SK-N-SH treated with all-trans-retinoic acid at 6 μM for 48 hours (cell line): ENCODE measurements at regions not wholly inside any gene's neighbourhood (a gene's known extent, or its start where the extent isn't known, plus 50 kb on each side); places are given as distances from the start of the nearest gene placed in this dataset.

ENCODE experiments used
- ATAC-seq: fragments of 200-7000 bp; cut with Tn5 transposase; 3 replicates; pipeline ENCODE4 v1.9.1; 2020; ENCODE audit warnings: mild to moderate bottlenecking, moderate library complexity
- ARNTL ChIP-seq: fragments of 450-650 bp; formaldehyde crosslinking; IDR thresholded peaks from 2 replicates; pipeline ENCODE4 v1.5.0; 2020; ENCODE audit warnings: low read depth, mild to moderate bottlenecking, moderate library complexity, borderline replicate concordance
- BACH2 ChIP-seq: fragments of 250-450 bp; sonication (Bioruptor Pico); IDR thresholded peaks from 2 replicates; pipeline ENCODE4 v1.9.0; 2021; ENCODE audit warnings: mild to moderate bottlenecking, borderline replicate concordance
- CSDC2 ChIP-seq: fragments of 250-450 bp; sonication (Bioruptor Pico); IDR thresholded peaks from 2 replicates; pipeline ENCODE4 v1.5.0; 2020; ENCODE audit warnings: mild to moderate bottlenecking, moderate library complexity
- ESRRG ChIP-seq: fragments of 250-450 bp; sonication (Bioruptor Pico); IDR thresholded peaks from 2 replicates; pipeline ENCODE4 v1.6.1; 2021; ENCODE audit warnings: mild to moderate bottlenecking
- GLIS3 ChIP-seq: fragments of 250-450 bp; sonication (Bioruptor Pico); IDR thresholded peaks from 2 replicates; pipeline ENCODE4 v1.5.0; 2020; ENCODE audit warnings: mild to moderate bottlenecking, moderate library complexity
- ISL1 ChIP-seq: fragments of 250-450 bp; sonication (Bioruptor Pico); IDR thresholded peaks from 2 replicates; pipeline ENCODE4 v2.1.2; 2022; ENCODE audit warnings: mild to moderate bottlenecking, moderate library complexity
- OSR1 ChIP-seq: fragments of 250-450 bp; sonication (Bioruptor Pico); IDR thresholded peaks from 2 replicates; pipeline ENCODE4 v1.8.0; 2022; ENCODE audit warnings: moderate library complexity, mild to moderate bottlenecking, inconsistent platforms
- PPARA ChIP-seq: fragments of 250-450 bp; sonication (Bioruptor Pico); IDR thresholded peaks from 2 replicates; pipeline ENCODE4 v1.5.0; 2020; ENCODE audit warnings: mild to moderate bottlenecking, borderline replicate concordance
- RARB ChIP-seq: fragments of 250-450 bp; sonication (Bioruptor Pico); IDR thresholded peaks from 2 replicates; pipeline ENCODE4 v1.8.0; 2021; ENCODE audit warnings: mild to moderate bottlenecking, moderate library complexity
- SNAI2 ChIP-seq: fragments of 250-450 bp; sonication (Bioruptor Pico); IDR thresholded peaks from 2 replicates; pipeline ENCODE4 v1.5.0; 2020; ENCODE audit warnings: mild to moderate bottlenecking, moderate library complexity
- TCF4 ChIP-seq: fragments of 250-450 bp; sonication (Bioruptor Pico); IDR thresholded peaks from 2 replicates; pipeline ENCODE4 v1.8.0; 2021; ENCODE audit warnings: mild to moderate bottlenecking, moderate library complexity, borderline replicate concordance
- TOX ChIP-seq: fragments of 250-450 bp; sonication (Bioruptor Pico); IDR thresholded peaks from 2 replicates; pipeline ENCODE4 v1.8.0; 2021; ENCODE audit warnings: mild to moderate bottlenecking, moderate library complexity, borderline replicate concordance
- ZFP3 ChIP-seq: fragments of 250-450 bp; sonication (Bioruptor Pico); IDR thresholded peaks from 2 replicates; pipeline ENCODE4 v1.5.0; 2020; ENCODE audit warnings: mild to moderate bottlenecking, moderate library complexity
- ZFP30 ChIP-seq: fragments of 450-650 bp; formaldehyde crosslinking; IDR thresholded peaks from 2 replicates; pipeline ENCODE4 v1.5.0; 2022; ENCODE audit warnings: mild to moderate bottlenecking, moderate library complexity
- ZNF565 ChIP-seq: fragments of 450-650 bp; formaldehyde crosslinking; conservative IDR thresholded peaks from 2 replicates; pipeline ENCODE4 v1.5.0; 2020; ENCODE audit warnings: low read depth, mild to moderate bottlenecking, moderate library complexity
- ZNF70 ChIP-seq: fragments of 450-650 bp; formaldehyde crosslinking; IDR thresholded peaks from 2 replicates; pipeline ENCODE4 v1.5.0; 2020; ENCODE audit warnings: mild to moderate bottlenecking, moderate library complexity
- ZNF8 ChIP-seq: fragments of 450-650 bp; formaldehyde crosslinking; IDR thresholded peaks from 2 replicates; pipeline ENCODE4 v1.5.0; 2020; ENCODE audit warnings: mild to moderate bottlenecking, moderate library complexity
- TF ChIP-seq, protein P1 (sequence below): fragments of 250-450 bp; sonication (Bioruptor Pico); IDR thresholded peaks from 2 replicates; pipeline ENCODE4 v1.5.1; 2020; ENCODE audit warnings: low read depth, mild to moderate bottlenecking, moderate library complexity
- TF ChIP-seq, protein P2 (sequence below): fragments of 250-450 bp; sonication (Bioruptor Pico); IDR thresholded peaks from 2 replicates; pipeline ENCODE4 v1.8.0; 2021; ENCODE audit warnings: low read depth, mild to moderate bottlenecking, moderate library complexity, borderline replicate concordance
- TF ChIP-seq, protein P3 (sequence below): fragments of 250-450 bp; sonication (Bioruptor Pico); IDR thresholded peaks from 2 replicates; pipeline ENCODE4 v1.8.0; 2020; ENCODE audit warnings: mild to moderate bottlenecking, moderate library complexity, borderline replicate concordance
- TF ChIP-seq, protein P4 (sequence below): fragments of 250-450 bp; sonication (Bioruptor Pico); IDR thresholded peaks from 2 replicates; pipeline ENCODE4 v1.5.1; 2021; ENCODE audit warnings: mild to moderate bottlenecking, moderate library complexity
- TF ChIP-seq, protein P5 (sequence below): fragments of 250-450 bp; sonication (Bioruptor Pico); IDR thresholded peaks from 2 replicates; pipeline ENCODE4 v1.5.0; 2020; ENCODE audit warnings: mild to moderate bottlenecking, moderate library complexity

DNA sequence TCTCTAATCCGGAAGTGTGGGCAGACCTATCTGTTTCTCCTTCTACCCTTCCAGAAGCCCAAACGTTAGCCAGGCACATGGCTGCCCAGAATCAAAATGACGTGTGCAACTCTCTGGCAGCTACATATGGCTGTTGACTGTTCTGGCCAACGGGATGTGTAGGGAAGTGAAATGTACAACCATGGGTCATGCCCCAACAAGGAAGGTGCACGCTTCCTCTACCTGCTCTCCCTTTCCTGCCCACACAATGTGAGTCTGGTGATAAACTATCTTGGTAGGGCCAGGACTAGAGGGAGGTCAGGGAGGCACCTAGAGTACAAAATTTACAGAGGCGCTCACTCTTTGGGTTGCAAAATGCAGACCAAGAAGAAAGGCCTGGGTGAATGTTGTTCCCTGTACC is 495.9 kb upstream of the PROK2 start:
- TF ChIP-seq SNAI2 (CRISPR knock-in tag) (no peak), BACH2 (CRISPR knock-in tag) (no peak), OSR1 (CRISPR knock-in tag) (no peak), ZNF565 (no peak), PPARA (CRISPR knock-in tag) (no peak), RARB (CRISPR knock-in tag) (no peak), CSDC2 (CRISPR knock-in tag) (no peak), ZNF70 (CRISPR knock-in tag) (no peak), ZFP30 (CRISPR knock-in tag) (no peak), ZFP3 (CRISPR knock-in tag) (no peak)
- TF ChIP-seq, protein P1, sequence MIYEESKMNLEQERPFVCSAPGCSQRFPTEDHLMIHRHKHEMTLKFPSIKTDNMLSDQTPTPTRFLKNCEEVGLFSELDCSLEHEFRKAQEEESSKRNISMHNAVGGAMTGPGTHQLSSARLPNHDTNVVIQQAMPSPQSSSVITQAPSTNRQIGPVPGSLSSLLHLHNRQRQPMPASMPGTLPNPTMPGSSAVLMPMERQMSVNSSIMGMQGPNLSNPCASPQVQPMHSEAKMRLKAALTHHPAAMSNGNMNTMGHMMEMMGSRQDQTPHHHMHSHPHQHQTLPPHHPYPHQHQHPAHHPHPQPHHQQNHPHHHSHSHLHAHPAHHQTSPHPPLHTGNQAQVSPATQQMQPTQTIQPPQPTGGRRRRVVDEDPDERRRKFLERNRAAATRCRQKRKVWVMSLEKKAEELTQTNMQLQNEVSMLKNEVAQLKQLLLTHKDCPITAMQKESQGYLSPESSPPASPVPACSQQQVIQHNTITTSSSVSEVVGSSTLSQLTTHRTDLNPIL (CRISPR knock-in tag), result no peak
- TF ChIP-seq, protein P2, sequence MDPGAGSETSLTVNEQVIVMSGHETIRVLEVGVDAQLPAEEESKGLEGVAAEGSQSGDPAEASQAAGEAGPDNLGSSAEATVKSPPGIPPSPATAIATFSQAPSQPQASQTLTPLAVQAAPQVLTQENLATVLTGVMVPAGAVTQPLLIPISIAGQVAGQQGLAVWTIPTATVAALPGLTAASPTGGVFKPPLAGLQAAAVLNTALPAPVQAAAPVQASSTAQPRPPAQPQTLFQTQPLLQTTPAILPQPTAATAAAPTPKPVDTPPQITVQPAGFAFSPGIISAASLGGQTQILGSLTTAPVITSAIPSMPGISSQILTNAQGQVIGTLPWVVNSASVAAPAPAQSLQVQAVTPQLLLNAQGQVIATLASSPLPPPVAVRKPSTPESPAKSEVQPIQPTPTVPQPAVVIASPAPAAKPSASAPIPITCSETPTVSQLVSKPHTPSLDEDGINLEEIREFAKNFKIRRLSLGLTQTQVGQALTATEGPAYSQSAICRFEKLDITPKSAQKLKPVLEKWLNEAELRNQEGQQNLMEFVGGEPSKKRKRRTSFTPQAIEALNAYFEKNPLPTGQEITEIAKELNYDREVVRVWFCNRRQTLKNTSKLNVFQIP (CRISPR knock-in tag), result no peak
- TF ChIP-seq, protein P3, sequence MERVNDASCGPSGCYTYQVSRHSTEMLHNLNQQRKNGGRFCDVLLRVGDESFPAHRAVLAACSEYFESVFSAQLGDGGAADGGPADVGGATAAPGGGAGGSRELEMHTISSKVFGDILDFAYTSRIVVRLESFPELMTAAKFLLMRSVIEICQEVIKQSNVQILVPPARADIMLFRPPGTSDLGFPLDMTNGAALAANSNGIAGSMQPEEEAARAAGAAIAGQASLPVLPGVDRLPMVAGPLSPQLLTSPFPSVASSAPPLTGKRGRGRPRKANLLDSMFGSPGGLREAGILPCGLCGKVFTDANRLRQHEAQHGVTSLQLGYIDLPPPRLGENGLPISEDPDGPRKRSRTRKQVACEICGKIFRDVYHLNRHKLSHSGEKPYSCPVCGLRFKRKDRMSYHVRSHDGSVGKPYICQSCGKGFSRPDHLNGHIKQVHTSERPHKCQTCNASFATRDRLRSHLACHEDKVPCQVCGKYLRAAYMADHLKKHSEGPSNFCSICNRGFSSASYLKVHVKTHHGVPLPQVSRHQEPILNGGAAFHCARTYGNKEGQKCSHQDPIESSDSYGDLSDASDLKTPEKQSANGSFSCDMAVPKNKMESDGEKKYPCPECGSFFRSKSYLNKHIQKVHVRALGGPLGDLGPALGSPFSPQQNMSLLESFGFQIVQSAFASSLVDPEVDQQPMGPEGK (CRISPR knock-in tag), result no peak
- TF ChIP-seq, protein P4, sequence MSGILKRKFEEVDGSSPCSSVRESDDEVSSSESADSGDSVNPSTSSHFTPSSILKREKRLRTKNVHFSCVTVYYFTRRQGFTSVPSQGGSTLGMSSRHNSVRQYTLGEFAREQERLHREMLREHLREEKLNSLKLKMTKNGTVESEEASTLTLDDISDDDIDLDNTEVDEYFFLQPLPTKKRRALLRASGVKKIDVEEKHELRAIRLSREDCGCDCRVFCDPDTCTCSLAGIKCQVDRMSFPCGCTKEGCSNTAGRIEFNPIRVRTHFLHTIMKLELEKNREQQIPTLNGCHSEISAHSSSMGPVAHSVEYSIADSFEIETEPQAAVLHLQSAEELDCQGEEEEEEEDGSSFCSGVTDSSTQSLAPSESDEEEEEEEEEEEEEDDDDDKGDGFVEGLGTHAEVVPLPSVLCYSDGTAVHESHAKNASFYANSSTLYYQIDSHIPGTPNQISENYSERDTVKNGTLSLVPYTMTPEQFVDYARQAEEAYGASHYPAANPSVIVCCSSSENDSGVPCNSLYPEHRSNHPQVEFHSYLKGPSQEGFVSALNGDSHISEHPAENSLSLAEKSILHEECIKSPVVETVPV (CRISPR knock-in tag), result no peak
- ATAC-seq, result no peak

DNA sequence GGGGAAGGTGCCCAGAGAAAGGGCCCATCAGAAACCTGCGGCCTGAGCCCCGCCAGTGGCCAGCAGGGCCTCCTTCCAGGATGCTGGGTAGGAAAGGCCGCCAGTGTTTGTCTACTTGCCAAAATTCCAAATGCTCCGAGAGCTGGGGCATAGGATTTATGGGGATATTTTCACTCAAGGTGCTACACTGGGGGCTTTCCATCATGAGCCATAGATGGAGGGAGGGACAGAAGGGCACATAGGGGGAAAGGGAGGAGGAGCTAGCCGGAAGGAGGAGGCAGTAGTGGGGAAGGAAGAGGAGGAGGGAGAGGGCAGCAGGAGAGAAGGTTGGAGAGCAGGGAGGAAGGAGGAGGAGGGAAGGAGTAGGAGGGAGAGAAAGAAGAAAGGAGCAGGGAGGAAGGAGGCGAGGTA is 494.7 kb upstream of the PROK2 start:
- ATAC-seq, result no peak

More for the DNA sequence above, 494.7 kb upstream of the PROK2 start:
- no peak for TF ChIP-seq GLIS3
- no peak for TF ChIP-seq OSR1 (CRISPR knock-in tag)
- no peak for TF ChIP-seq ZNF565
- TF ChIP-seq TCF4 (CRISPR knock-in tag), result no peak
- TF ChIP-seq ZNF70 (CRISPR knock-in tag), result no peak
- no peak for TF ChIP-seq PPARA (CRISPR knock-in tag)
- TF ChIP-seq, protein P1 (CRISPR knock-in tag), result no peak
- no peak for TF ChIP-seq RARB (CRISPR knock-in tag)
- TF ChIP-seq CSDC2 (CRISPR knock-in tag), result no peak
- TF ChIP-seq BACH2 (CRISPR knock-in tag), result no peak
- no peak for TF ChIP-seq ZNF8 (CRISPR knock-in tag)
- TF ChIP-seq SNAI2 (CRISPR knock-in tag), result no peak
- TF ChIP-seq, protein P2 (CRISPR knock-in tag), result no peak
- no peak for TF ChIP-seq ESRRG (CRISPR knock-in tag)
- no peak for TF ChIP-seq ARNTL
- TF ChIP-seq, protein P5, sequence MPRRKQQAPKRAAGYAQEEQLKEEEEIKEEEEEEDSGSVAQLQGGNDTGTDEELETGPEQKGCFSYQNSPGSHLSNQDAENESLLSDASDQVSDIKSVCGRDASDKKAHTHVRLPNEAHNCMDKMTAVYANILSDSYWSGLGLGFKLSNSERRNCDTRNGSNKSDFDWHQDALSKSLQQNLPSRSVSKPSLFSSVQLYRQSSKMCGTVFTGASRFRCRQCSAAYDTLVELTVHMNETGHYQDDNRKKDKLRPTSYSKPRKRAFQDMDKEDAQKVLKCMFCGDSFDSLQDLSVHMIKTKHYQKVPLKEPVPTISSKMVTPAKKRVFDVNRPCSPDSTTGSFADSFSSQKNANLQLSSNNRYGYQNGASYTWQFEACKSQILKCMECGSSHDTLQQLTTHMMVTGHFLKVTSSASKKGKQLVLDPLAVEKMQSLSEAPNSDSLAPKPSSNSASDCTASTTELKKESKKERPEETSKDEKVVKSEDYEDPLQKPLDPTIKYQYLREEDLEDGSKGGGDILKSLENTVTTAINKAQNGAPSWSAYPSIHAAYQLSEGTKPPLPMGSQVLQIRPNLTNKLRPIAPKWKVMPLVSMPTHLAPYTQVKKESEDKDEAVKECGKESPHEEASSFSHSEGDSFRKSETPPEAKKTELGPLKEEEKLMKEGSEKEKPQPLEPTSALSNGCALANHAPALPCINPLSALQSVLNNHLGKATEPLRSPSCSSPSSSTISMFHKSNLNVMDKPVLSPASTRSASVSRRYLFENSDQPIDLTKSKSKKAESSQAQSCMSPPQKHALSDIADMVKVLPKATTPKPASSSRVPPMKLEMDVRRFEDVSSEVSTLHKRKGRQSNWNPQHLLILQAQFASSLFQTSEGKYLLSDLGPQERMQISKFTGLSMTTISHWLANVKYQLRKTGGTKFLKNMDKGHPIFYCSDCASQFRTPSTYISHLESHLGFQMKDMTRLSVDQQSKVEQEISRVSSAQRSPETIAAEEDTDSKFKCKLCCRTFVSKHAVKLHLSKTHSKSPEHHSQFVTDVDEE (CRISPR knock-in tag), result no peak
- no peak for TF ChIP-seq ISL1 (CRISPR knock-in tag)
- TF ChIP-seq, protein P4 (CRISPR knock-in tag), result no peak
- TF ChIP-seq TOX (CRISPR knock-in tag), result no peak
- TF ChIP-seq ZFP30 (CRISPR knock-in tag), result no peak
